Nephron progenitor cell (in vitro differentiated cells): ENCODE measurements at regions not wholly inside any gene's neighbourhood (a gene's known extent, or its start where the extent isn't known, plus 50 kb on each side); places are given as distances from the start of the nearest gene placed in this dataset.
A peak's percentile ranks its signal among the peaks of the same experiment; 100 is the strongest.

Experiments
- DNase-seq: peaks from one replicate; pipeline ENCODE4 v3.0.0; 2021
- H3K27ac Mint-ChIP-seq: 2 replicates; pipeline ENCODE4 v1.8.0; 2021; ENCODE audit warnings: mild to moderate bottlenecking, moderate library complexity, mixed read lengths
- H3K27me3 Mint-ChIP-seq: 2 replicates; pipeline ENCODE4 v1.8.0; 2021; ENCODE audit warnings: mild to moderate bottlenecking, low read depth, mixed read lengths; ENCODE audit not compliant: poor library complexity
- H3K36me3 Mint-ChIP-seq: 2 replicates; pipeline ENCODE4 v1.8.0; 2021; ENCODE audit warnings: low read depth, mixed read lengths
- H3K4me1 Mint-ChIP-seq: 2 replicates; pipeline ENCODE4 v1.8.0; 2021; ENCODE audit warnings: mixed read lengths
- H3K4me3 Mint-ChIP-seq: 2 replicates; pipeline ENCODE4 v1.8.0; 2021; ENCODE audit warnings: mild to moderate bottlenecking, moderate library complexity, mixed read lengths
- H3K9me3 Mint-ChIP-seq: 2 replicates; pipeline ENCODE4 v1.8.0; 2021; ENCODE audit warnings: mild to moderate bottlenecking, moderate library complexity, mixed read lengths
- TF ChIP-seq, protein P1 (sequence below): fragments of 200-600 bp; sonication (generic); IDR thresholded peaks from 2 replicates; pipeline ENCODE4 v1.5.0; 2021; ENCODE audit warnings: antibody characterized with exemption

DNA sequence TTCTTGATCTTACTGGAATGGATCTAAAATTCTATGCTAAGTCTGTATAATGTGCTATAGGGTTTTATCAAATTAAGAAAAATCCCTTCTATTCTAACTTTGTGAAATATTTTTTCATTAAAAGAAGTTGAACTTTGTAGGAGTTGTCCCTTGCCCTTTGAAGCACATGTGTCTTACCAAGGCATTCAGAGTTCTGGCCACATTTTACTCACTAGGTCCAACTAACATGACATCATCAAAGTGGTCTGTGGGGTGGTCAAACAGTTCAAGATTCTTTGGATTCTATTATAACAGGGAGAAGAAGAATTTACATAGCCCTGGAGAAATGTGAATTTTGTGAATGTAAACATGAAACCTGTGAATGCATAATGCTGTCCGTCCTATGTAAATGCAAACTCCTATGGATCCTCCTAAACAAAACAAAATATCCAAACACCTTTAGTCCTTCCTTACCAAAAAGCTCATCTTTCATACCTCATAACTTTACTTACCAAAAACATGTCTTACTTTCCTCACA lies 88.7 kb downstream of the EBNA1BP2 start:
- no peak overlapping the region for H3K27ac Mint-ChIP-seq
- DNase-seq: no peak
- no peak overlapping the region for H3K4me3 Mint-ChIP-seq
- TF ChIP-seq, protein P1, sequence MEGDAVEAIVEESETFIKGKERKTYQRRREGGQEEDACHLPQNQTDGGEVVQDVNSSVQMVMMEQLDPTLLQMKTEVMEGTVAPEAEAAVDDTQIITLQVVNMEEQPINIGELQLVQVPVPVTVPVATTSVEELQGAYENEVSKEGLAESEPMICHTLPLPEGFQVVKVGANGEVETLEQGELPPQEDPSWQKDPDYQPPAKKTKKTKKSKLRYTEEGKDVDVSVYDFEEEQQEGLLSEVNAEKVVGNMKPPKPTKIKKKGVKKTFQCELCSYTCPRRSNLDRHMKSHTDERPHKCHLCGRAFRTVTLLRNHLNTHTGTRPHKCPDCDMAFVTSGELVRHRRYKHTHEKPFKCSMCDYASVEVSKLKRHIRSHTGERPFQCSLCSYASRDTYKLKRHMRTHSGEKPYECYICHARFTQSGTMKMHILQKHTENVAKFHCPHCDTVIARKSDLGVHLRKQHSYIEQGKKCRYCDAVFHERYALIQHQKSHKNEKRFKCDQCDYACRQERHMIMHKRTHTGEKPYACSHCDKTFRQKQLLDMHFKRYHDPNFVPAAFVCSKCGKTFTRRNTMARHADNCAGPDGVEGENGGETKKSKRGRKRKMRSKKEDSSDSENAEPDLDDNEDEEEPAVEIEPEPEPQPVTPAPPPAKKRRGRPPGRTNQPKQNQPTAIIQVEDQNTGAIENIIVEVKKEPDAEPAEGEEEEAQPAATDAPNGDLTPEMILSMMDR: no peak
- no peaks in the 10 kb centered on the region for H3K4me1 Mint-ChIP-seq
- H3K27me3 Mint-ChIP-seq: peaks cover 7% of the 10 kb centered on the region
- H3K36me3 Mint-ChIP-seq: no peaks in the 10 kb centered on the region
- peaks cover 8% of the 10 kb centered on the region for H3K9me3 Mint-ChIP-seq

DNA sequence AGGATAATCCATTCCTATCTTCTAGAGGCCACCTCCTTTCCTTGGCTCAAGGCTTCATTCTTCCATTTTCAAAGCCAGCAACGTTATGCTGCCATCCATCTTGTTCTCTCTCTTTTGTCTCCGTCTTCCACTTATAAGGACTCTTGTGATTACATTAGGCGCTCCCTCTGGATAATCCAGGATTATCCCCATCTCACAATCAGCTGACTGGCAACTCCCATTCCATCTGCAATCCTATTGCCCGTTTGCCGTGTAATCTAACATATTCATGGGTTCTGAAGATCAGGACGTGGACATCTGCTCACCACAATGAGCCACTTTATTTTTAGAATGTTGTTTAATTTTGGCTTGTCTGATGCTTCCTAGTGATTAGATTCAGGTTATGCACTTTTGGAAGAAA lies 89.3 kb downstream of the EBNA1BP2 start:
- Mint-ChIP-seq H3K4me1 (no peaks in the 10 kb centered on the region), H3K9me3 (peaks cover 8% of the 10 kb centered on the region), H3K4me3 (no peak overlapping the region), H3K36me3 (no peaks in the 10 kb centered on the region), H3K27me3 (peaks cover 6% of the 10 kb centered on the region), H3K27ac (no peak overlapping the region)
- DNase-seq: no peak
- TF ChIP-seq, protein P1: no peak

GRCh38 chr1:43077273-43077672 lies 94.8 kb downstream of the EBNA1BP2 start:
- no peaks in the 10 kb centered on the region for H3K4me1 Mint-ChIP-seq
- peaks cover 4% of the 10 kb centered on the region for H3K27me3 Mint-ChIP-seq
- TF ChIP-seq, protein P1: no peak
- no peak overlapping the region for H3K4me3 Mint-ChIP-seq
- H3K27ac Mint-ChIP-seq: no peak overlapping the region
- no peaks in the 10 kb centered on the region for H3K9me3 Mint-ChIP-seq
- no peaks in the 10 kb centered on the region for H3K36me3 Mint-ChIP-seq
- no peak for DNase-seq

GRCh38 chr1:43074709-43075108 lies 97.4 kb downstream of the EBNA1BP2 start:
- DNase-seq: no peak
- TF ChIP-seq, protein P1: no peak
- H3K27me3 Mint-ChIP-seq: peaks cover 11% of the 10 kb centered on the region

DNA sequence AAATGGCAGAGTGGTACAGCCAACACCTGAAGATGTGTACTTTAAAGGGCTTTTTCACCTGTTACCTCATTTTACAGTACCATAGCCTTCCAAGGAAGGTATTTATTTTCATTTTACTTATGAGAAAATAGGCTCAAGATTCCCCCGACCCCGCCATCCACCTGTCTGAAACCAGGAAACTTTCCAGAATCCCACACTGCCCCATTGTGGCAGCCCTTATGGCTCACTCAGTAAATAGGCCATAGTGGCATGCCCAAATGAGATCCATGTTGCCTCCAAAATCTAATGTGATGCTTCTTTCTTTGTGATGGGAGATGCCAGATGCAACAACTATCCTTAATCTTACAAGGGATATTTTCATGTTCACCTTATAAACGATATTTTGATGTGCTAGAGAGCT lies 97.8 kb downstream of the EBNA1BP2 start:
- Mint-ChIP-seq H3K36me3 (no peaks in the 10 kb centered on the region), H3K27me3 (peaks cover 11% of the 10 kb centered on the region), H3K27ac (no peak overlapping the region), H3K4me3 (no peak overlapping the region), H3K4me1 (peaks cover 15% of the 10 kb centered on the region), H3K9me3 (no peaks in the 10 kb centered on the region)
- DNase-seq: no peak
- TF ChIP-seq, protein P1: no peak

More at GRCh38 chr1:43074709-43075108, 97.4 kb downstream of the EBNA1BP2 start:
- H3K27ac Mint-ChIP-seq: no peak overlapping the region
- peaks cover 10% of the 10 kb centered on the region for H3K4me1 Mint-ChIP-seq
- no peak overlapping the region for H3K4me3 Mint-ChIP-seq
- H3K36me3 Mint-ChIP-seq: no peaks in the 10 kb centered on the region
- H3K9me3 Mint-ChIP-seq: no peaks in the 10 kb centered on the region

DNA sequence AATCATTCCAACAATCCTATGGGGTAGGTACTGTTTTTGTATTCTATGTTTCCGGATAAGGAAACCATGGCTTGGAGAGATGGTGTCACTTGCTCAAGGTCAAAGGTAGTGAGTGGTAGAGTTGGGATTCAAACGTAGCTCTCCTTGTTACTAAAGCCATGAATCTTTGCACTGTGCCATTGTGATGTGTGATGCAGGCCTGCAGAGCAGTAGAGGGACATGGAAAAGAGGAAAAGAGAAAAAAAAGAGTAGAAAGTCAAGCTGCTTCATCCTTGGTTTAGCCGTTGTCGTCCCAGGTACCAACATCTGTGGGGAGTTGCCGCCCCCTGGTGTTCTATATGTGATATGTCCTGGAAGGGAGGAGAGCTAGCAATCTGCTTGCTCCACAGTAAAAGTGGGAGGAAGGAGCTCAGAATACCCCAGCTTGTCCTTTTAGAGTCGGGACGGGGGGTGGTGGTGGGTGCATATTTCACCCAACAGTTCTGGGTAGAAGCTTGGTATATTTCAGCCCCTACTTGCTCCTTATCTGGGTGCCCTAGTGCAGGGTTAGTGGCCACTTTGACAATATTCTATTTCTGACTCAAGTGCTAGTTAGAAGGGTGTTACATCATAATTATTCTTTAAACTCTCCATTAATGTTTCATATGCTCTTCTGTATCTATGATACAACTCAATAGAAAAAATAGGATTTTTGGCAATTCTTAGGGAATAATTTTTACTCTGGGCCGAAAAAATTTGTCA lies 98.4 kb downstream of the EBNA1BP2 start:
- peak; percentile 73 for DNase-seq
- TF ChIP-seq, protein P1: peak; percentile 84
- Mint-ChIP-seq H3K4me3 (no peak overlapping the region), H3K27me3 (peaks cover 11% of the 10 kb centered on the region), H3K36me3 (no peaks in the 10 kb centered on the region), H3K27ac (no peak overlapping the region), H3K4me1 (peaks cover 15% of the 10 kb centered on the region), H3K9me3 (no peaks in the 10 kb centered on the region)
